Left ventricle myocardium superior (tissue), 1 donor: ENCODE measurements at regions not wholly inside any gene's neighbourhood (a gene's known extent, or its start where the extent isn't known, plus 50 kb on each side); places are given as distances from the start of the nearest gene placed in this dataset.
"Not testable (repeated sequence)": the region's sequence is repeated elsewhere in the genome, so short reads cannot be mapped to it uniquely, and the experiment has no call there.

Experiments used
- ATAC-seq: fragments of 200-7000 bp; cut with Tn5 transposase; one replicate; pipeline ENCODE4 v1.9.1; 2020; ENCODE audit warnings: mild to moderate bottlenecking, moderate library complexity
- DNase-seq: peaks from one replicate; pipeline ENCODE4 v3.0.0-alpha.2; 2020
- intact Hi-C: fragments of 100-400 bp; cut with micrococcal nuclease; formaldehyde crosslinking; loops from one replicate; pipeline ENCODE4 v1.11.0; 2022
- donor health status: DM: no; HTN: yes; CAD: no; lungs with severe emphysema.

GRCh38 chr4:14117575-14118238 lies 490.2 kb upstream of the BOD1L1 start:
- intact Hi-C loops = no loop called here
- ATAC-seq (peak; percentile 92), DNase-seq (peak; percentile 27)

GRCh38 chr4:14124816-14125215 lies 497.3 kb upstream of the BOD1L1 start:
- DNase-seq = no peak
- intact Hi-C loops = no loop called here
- no peak for ATAC-seq

DNA sequence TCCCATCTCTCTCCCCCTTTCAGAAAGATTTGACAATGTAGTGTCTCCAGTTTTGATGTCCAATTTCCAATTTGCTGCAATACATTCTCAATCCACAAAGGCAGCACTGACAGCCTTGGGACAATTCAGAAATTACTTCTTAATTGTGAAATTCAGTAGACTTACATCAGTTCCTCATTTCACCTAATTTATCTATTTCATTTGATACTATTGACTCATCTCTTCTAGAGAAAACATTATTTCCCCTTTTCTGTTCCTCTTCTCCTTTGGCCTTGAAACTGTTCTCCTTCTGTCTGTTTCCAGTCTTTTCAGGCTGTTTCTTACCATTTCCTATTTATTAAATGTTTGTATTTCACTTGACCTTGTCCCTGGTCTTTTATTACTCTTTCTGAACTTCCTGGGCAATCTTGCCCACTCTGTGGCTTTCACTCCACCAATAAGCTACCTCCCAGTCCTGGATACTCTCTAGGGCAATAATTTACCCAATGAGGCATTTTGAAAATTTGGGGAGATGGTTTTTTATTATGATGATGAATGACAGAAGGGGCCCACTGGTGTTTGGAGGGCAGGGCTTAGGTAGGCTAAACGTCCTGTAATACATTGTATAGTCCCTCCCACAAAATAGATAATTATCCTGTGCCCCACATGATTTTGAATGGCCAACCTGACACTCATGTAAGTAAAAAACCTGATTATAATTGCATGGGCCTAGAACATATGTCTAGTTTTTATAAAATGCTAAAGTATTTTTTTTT lies 498.0 kb upstream of the BOD1L1 start:
- no peak for DNase-seq
- no peak for ATAC-seq
- intact Hi-C loops = no loop called here

- ATAC-seq (no peak), DNase-seq (no peak)
- intact Hi-C loops = no loop called here
Measured at GRCh38 chr4:14130551-14130950, 503.0 kb upstream of the BOD1L1 start.

GRCh38 chr4:14131335-14131734 lies 503.8 kb upstream of the BOD1L1 start:
- no peak for DNase-seq
- intact Hi-C loops = no loop called here
- ATAC-seq = no peak

GRCh38 chr4:14132301-14132700 lies 504.8 kb upstream of the BOD1L1 start:
- intact Hi-C loops = no loop called here
- ATAC-seq = no peak
- no peak for DNase-seq

DNA sequence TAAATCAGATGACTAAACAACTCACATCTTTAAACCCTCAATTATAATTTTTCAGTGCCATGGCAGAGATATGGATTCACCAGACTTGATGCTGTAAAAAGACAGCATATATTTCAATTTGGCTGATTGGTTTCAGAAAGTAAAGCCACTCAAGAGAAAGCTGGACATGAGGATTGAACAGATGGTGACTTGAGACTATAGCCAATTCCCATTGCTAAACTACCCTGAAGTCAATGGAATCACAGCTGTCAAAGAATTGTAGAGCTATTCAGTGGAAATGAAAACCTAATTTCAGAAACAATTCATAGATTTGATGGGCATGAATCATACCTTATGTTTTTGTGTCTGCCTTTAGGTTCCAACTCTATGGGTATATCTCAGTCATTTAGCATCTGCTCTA lies 510.6 kb upstream of the BOD1L1 start:
- DNase-seq (no peak), ATAC-seq (no peak)
- intact Hi-C loops = no loop called here

GRCh38 chr4:14143892-14144291 lies 516.4 kb upstream of the BOD1L1 start:
- DNase-seq = no peak
- intact Hi-C loops = no loop called here

DNA sequence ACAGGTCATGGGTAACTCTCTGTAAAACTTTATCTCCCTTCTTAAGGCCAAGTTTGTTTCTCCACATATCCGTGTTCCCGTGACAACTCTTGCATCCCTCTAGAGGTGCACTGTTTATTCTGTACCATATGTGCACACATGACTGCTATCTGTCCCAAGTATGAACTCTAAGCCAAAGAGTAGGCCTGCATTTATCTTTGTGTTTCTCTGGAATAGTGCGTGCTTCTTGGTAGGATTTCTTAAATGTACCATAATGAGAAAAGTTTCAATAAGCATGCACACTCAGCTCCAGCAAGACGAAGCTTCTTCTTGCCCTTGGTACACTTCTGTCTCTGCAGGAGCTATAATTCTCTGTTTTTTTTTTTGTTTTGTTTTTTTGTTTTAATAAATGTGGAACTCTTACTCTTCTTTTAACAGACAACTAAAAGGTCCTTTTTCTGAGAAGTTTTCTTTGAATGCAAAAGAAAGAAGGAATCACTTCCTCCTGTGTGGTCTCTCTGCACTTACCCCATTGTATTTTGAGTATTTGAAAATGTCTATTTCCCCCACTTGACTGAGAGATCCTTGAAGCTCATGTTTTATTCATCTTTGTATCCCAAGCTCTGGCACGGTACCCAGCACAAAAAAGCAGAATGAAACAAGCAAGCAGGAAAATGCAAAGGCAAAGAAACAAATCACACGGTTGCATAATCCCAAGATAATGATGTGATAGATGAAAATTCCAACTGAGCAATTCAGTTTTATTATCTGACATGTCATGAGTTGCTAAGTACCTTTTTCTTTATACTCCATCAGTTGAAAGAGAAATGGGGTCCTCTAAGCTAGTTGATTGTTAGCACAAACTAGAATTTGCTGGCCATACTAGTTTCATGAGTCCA lies 521.9 kb upstream of the BOD1L1 start:
- no peak for ATAC-seq
- intact Hi-C loops = no loop called here
- no peak for DNase-seq

More at GRCh38 chr4:14143892-14144291, 516.4 kb upstream of the BOD1L1 start:
- no peak for ATAC-seq

GRCh38 chr4:14151101-14151500 lies 523.6 kb upstream of the BOD1L1 start:
- intact Hi-C loops = no loop called here
- ATAC-seq = no peak

GRCh38 chr4:14152834-14153519 lies 525.5 kb upstream of the BOD1L1 start:
- intact Hi-C loops = no loop called here
- ATAC-seq (no peak), DNase-seq (no peak)

More at GRCh38 chr4:14151101-14151500, 523.6 kb upstream of the BOD1L1 start:
- no peak for DNase-seq

- ATAC-seq = peak; percentile 79
- intact Hi-C loops = no loop called here
Measured at GRCh38 chr4:14155803-14156202, 528.3 kb upstream of the BOD1L1 start.

DNA sequence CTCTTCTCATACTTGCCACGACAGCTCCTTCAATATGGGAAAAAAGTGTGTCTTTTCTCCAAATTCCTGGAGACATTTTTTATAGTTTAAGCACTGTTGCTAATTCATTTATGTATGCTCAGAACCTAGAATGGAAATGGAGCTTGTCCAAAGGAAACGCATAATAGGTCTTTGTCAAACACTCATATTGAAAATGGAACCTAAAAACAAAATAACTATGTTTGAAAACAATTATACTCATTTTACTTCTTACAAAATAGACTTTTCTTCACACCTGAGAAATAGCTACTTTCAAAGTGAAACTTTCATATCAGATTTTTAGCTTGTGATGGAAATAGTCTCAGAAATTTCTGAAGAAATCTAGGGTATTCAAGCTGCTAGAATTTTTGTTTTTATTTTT lies 529.7 kb upstream of the BOD1L1 start:
- no peak for ATAC-seq
- intact Hi-C loops = no loop called here
- DNase-seq = no peak

More at GRCh38 chr4:14155803-14156202, 528.3 kb upstream of the BOD1L1 start:
- no peak for DNase-seq

DNA sequence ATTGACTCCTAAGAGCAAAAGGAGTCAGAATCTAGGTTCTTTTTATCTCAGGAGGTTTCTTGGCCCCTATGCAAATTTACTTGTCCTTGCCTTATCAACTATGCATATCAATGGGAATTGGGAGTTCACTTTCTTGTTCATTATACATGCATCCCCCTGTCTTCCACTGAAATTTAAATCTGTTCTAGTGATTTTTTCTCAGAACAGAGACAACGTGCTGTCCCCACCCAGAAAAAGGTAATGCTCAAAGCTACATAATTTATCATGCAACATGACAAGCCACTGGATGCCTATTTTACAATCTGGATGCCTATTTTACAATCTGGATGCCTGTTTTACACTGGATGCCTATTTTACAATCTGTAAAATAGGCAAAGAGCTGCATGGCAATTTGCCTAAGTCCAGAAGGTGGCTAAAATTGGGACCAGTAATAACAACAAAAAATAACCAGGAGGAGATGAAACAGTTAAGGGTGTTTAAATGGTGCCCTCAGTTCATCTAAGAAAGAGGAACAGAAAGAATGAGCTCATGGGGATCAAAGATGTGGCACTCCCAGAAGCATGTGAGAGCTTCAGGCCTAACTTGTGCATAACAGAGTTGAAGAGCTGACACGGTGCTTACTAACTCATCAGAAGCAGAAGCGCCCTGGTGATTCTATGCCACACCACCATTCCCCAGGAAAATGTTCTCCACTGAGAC lies 537.8 kb upstream of the BOD1L1 start:
- ATAC-seq (peak; percentile 47), DNase-seq (no peak)
- intact Hi-C loops = no loop called here

- ATAC-seq = no peak
- intact Hi-C loops = no loop called here
- DNase-seq = no peak
Measured at GRCh38 chr4:14167876-14168510, 540.5 kb upstream of the BOD1L1 start.

- intact Hi-C loops = no loop called here
- ATAC-seq (peak; percentile 37), DNase-seq (peak; percentile 36)
Measured at GRCh38 chr4:14168919-14169318, 541.4 kb upstream of the BOD1L1 start.

DNA sequence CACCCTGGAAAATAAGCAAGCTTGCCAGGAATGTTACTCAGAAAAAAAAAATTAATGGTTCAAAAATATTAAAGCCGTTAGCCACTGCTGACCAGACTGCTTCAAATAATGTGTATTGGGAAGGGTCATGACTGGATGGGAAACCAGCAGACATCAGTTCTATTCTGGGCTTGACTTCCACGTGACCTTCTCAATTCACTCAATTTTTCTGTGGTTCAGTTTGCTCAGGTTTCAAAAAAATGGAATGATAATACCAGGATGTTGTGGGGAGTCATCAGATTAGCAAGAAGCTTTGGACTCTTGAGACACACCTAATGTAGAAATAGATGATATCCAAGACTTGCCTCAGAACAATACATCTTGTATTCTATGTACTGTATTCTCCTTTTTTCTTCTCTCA lies 541.9 kb upstream of the BOD1L1 start:
- DNase-seq (no peak), ATAC-seq (no peak)
- intact Hi-C loops = no loop called here

- intact Hi-C loops = not testable (repeated sequence)
Measured at GRCh38 chr4:14169940-14170339, 542.4 kb upstream of the BOD1L1 start.

More at GRCh38 chr4:14169940-14170339, 542.4 kb upstream of the BOD1L1 start:
- DNase-seq, ATAC-seq: not testable (repeated sequence)
